ENCODE measurements at regions not wholly inside any gene's neighbourhood (a gene's known extent, or its start where the extent isn't known, plus 50 kb on each side); places are given as distances from the start of the nearest gene placed in this dataset.

- DNase-seq, result no peak
Observed at GRCh38 chr7:145644426-145645134, 472.0 kb upstream of the CNTNAP2 start.

- DNase-seq, result no peak
Observed at GRCh38 chr7:145643981-145644380, 472.6 kb upstream of the CNTNAP2 start.

- no peak for DNase-seq
Observed at GRCh38 chr7:145633513-145633912, 483.1 kb upstream of the CNTNAP2 start.

GRCh38 chr7:145624618-145625017 is 492.0 kb upstream of the CNTNAP2 start:
- DNase-seq, result no peak

DNA sequence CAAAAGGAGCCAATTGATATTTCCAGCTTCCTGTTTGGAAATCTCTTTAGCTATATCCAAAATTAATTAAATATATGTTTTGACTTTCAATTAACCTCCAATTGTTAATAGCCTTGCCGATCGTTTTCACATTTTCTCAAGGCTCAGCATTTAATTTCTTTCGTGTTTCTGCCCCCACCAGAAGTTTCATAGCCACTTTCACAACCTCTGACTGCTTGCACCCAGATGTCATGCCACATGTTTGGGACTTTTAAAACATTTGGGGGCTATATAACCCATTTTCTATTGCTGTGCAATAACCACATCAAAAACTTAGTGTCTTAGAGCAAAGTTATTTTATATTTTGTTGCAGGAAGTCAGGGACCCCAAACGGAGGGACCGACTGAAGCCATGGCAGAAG is 510.6 kb upstream of the CNTNAP2 start:
- no peak for DNase-seq

DNA sequence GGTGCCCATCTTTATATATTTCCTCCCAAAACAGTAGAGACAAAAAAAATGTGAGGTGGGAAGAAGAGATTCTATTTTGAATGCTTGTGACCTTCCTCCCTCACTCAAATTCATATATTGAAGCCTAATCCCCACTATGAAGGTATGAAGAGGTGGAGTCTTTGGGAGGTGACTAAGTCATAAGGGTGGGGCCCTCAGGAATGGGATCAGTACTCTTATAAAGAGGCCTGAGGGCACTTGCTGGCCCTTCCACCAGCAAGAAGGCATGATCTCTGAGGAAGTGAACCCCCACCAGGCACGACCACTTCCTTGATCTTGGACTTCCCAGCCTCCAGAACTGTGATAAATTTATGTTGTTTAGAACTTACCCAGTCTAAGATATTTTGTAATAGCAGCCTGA is 517.2 kb upstream of the CNTNAP2 start:
- no peak for DNase-seq

DNA sequence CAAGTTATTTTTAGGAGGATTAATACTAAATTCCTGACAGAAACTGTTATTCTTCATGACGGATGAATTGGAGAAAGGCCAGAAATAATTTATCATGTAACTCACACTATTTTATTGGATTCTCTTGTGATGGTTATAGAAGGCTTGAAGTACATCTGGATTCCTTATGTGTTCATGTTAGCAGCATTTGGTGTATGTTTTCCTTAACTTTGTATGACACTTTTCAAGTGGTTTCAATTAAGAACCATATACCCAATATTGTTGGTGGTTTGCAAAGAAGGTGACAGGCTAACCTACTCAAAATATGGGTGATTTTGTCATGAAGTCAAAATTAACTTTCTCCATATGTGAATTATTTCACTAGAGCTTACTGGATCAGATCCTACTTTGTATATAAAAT is 532.2 kb upstream of the CNTNAP2 start:
- no peak for DNase-seq

DNA sequence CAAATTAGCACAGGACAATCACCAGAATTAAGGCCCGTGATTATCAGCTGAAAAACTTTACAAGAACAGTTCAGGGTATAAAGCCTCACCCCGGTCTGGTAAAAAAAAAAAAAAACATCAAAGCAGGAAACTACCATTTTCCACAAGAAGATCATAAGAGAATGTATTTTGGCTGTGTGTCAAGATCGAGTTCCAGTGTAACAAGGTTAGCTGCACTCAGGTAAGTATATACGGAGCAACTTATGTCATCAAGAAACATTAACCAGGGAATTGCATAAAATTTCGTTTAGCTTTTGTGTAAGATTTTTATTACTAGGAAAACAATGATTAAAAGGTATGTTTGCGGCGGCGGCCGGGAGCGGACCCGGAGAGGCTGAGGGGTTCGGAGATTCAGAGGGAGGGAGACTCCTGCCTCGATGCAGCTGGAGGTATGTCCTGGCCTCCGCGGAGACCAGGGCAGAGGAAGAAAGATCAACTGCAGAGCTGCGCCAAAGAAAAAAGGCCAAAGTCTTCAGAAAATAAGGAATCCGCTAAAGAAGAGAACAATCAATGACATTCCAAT is 533.8 kb upstream of the CNTNAP2 start:
- DNase-seq, result no peak

- no peak for DNase-seq
Observed at GRCh38 chr7:145557805-145558204, 558.8 kb upstream of the CNTNAP2 start.

- DNase-seq, result no peak
Observed at GRCh38 chr7:145543242-145543641, 573.4 kb upstream of the CNTNAP2 start.

GRCh38 chr7:145539910-145540309 is 576.7 kb upstream of the CNTNAP2 start:
- DNase-seq, result no peak

DNA sequence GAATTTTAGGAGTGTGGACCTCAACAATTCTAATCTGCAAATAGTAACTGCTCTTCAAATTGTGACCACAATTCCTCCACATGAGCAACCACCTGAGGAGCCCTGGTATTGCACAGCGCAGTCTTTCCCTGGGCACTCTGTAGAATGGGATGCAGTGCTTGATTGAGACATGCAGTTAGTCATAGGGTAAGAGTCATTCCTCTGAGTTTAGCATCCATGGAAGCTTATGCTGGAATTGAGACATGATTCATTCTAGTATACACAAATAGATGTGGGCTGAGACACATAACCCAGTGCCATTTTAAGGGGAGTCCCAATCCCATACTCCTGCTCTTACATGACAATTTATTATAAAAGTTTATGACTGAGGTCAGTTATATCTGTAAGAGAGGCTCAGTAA is 582.3 kb upstream of the CNTNAP2 start:
- DNase-seq, result no peak

DNA sequence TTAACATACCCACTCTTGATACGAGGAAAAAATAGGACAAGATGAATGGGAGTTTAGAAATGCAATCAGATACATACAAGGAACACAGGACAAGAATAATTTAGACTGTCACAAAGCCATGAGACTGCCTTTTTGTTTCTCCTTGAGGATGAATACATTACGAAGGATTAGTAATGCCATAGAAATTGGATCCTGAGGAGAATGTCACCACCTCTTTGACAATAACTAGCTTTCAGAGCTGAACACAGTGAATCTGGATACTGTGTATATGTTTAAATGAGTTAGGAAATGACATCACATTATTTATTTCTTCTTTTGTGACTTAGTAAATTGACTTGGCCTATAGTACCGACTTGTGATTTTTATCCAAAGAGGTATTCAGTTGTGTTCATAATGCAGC is 596.3 kb upstream of the CNTNAP2 start:
- no peak for DNase-seq

DNA sequence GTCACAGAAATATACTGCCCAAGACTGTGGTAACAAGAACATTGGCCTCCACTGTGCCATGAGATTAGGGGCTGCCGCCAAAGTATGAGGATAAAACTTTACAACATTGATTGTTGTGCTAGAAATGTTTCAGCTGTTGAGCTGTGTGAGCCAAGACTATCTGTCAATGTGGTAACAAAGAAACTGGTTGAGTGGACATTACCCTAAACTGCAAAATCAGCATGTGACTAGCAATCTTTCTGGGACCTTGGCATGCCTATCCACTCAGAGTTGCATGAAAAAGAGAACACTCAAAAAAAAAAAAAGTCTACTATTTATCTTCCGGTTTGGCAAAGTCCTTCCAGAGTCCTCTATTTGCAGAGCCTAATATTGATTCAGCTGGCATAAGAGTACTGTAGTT is 605.6 kb upstream of the CNTNAP2 start:
- no peak for DNase-seq

- no peak for DNase-seq
Observed at GRCh38 chr7:145497911-145498525, 618.6 kb upstream of the CNTNAP2 start.

DNA sequence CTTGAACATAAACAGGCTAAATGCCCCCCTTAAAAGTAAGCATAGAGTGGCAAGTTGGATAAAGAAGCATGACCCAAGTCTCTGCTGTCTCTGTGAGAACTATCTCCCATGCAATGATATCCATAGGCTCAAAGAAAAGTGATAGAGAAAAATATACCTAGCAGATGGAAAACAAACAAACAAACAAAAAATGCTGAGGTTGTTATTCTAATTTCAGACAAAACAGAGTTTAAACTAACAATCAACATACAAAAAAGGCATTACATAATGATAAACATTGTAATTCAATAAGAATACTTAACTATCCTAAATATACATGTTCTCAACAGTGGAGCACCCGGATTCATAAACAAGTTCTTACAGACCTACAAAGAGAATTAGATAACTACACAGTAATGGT is 626.2 kb upstream of the CNTNAP2 start:
- no peak for DNase-seq

DNA sequence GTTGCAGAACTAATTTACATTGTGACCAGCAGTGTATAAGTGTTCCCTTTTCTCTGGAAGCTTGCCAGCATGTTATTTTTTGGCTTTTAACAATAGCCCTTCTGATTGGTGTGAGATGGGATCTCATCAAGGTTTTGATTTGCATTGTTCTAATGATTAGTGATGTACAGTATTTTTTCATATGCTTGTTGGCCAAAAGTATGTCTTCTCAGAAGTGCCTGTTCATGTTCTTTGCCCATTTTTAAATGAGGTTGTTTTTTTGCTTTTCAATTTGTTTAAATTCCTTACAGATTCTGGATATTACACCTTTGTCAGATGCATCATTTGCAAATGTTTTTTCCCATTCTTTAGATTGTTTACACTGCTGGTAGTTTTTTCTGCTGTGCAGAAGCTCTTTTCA is 627.0 kb upstream of the CNTNAP2 start:
- no peak for DNase-seq

GRCh38 chr7:145488816-145489215 is 627.8 kb upstream of the CNTNAP2 start:
- DNase-seq, result no peak

- DNase-seq, result no peak
Observed at GRCh38 chr7:145481985-145482384, 634.6 kb upstream of the CNTNAP2 start.

GRCh38 chr7:145478541-145478940 is 638.1 kb upstream of the CNTNAP2 start:
- no peak for DNase-seq

- DNase-seq, result no peak
Observed at GRCh38 chr7:145474009-145474686, 638.3 kb upstream of the TPK1 start.

- DNase-seq, result no peak
Observed at GRCh38 chr7:145471883-145472282, 636.0 kb upstream of the TPK1 start.

DNA sequence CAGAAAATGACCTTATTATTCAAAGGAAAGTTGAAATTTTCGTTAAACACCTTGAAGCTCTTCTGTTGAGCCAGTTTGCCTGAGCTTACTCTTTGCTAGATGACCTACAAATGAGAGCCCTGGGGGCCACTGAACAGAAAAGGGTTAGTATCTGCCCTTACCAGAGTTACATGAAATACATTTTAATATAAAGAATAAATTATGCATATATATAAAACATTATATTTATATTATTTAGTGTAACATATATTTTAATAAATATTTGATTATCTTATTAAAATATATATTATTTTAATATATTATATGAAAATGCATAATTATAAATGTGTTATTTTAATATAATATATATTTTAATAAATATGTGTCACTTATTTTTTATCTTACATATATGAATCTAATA is 628.4 kb upstream of the TPK1 start:
- DNase-seq, result no peak

- DNase-seq, result no peak
Observed at GRCh38 chr7:145462463-145462862, 626.6 kb upstream of the TPK1 start.

Data from activated gamma-delta T cell treated with Interleukin-2 at 50 U/mL for 16 hours (primary cell).